Heart left ventricle (tissue), 13 donors: ENCODE measurements at regions not wholly inside any gene's neighbourhood (a gene's known extent, or its start where the extent isn't known, plus 50 kb on each side); places are given as distances from the start of the nearest gene placed in this dataset.

Experiments
- CTCF ChIP-seq, 12 donors: fragments of 200-600 bp; sonication (generic) in 4 of 12; IDR thresholded peaks; one replicate each; pipeline versions ENCODE4 v1.5.0 to v1.8.0; 2018 to 2022; ENCODE audit warnings: antibody characterized with exemption in 12 of 12, mild to moderate bottlenecking in 5 of 12
- POLR2A ChIP-seq, 2 donors: fragments of 450-650 bp; IDR thresholded peaks; one replicate each; pipeline ENCODE4 v1.6.1; 2017; ENCODE audit warnings: antibody characterized with exemption in 2 of 2, mild to moderate bottlenecking in 2 of 2, moderate library complexity in 2 of 2
- donor health status: ischemic (EF 13 %, LVEDD 7.1; RV severe dilation, severe dysfunction).
- donor health status: DM: no; HTN: yes; CAD: no.
- donor health status: DM: no; HTN: no; CAD: no.
- donor health status: ischemic (EF 25% LVEDD 6.9; RV normal size, moderate dysfunction).
- donor health status: ischemic (EF 25% LVEDD 5.7; RV mildly dilated, moderate dysfunction).
- donor health status: ischemic (EF 35%, LVEDD 5.7; RV mildly dilated, moderate dysfunction).
- donor health status: nonischemic (EF 11% LVEDD 7.7; RV severe dilation, severe dysfunction).
- donor health status: DM: yes; HTN: yes; CAD: no.
- donor health status: PGD.
- donor health status: ischemic (EF 29% LVEDD 5.4; RV normal size, mild dysfunction).
- donor health status: nonischemic (EF 23%, LVEDD 6.1; RV moderate dilation, normal function).

- TF ChIP-seq CTCF (IDR thresholded peaks at IDR 0.05) (no peak), POLR2A (IDR thresholded peaks at IDR 0.05) (no peak)
Observed at GRCh38 chr4:81337211-81337610, 122.2 kb upstream of the PRKG2 start.
